Caco-2 (cell line): ENCODE measurements at regions not wholly inside any gene's neighbourhood (a gene's known extent, or its start where the extent isn't known, plus 50 kb on each side); places are given as distances from the start of the nearest gene placed in this dataset.
"Not testable (repeated sequence)": the region's sequence is repeated elsewhere in the genome, so short reads cannot be mapped to it uniquely, and the experiment has no call there.

ENCODE experiments used
- BruUV-seq: library from RNA; stranded (reverse); fragments of 400-500 nt; replicated peaks from 2 replicates; lab custom pipeline; 2021; lab: Mats Ljungman, UMichigan
- CTCF ChIA-PET: fragments of 300-600 bp; sonication (Branson Sonifier 250); formaldehyde crosslinking; loops from one replicate; lab custom pipeline; 2022; ENCODE audit warnings: antibody characterized with exemption; lab: Charles Lee
- POLR2A ChIA-PET: fragments of 300-600 bp; sonication (Branson Sonifier 250); formaldehyde crosslinking; loops from one replicate; lab custom pipeline; 2022; ENCODE audit warnings: antibody characterized with exemption; lab: Charles Lee
- DNase-seq, 2 experiments: peaks; one replicate each; pipeline versions ENCODE4 v3.0.0 to v3.0.0-alpha.2; 2020 to 2022
- H3K27me3 ChIP-seq: replicated peaks from 2 replicates; pipeline ENCODE4 v1.6.0; 2011; ENCODE audit warnings: low read length; ENCODE audit not compliant: control insufficient read depth, insufficient read depth
- H3K36me3 ChIP-seq: 2 replicates; pipeline ENCODE4 v1.5.1; 2011; ENCODE audit warnings: low read length; ENCODE audit not compliant: control insufficient read depth, insufficient read depth
- H3K4me1 ChIP-seq: fragments of 250-450 bp; sonication (Bioruptor Pico); 2 replicates; pipeline ENCODE4 v1.5.1; 2020; ENCODE audit warnings: mild to moderate bottlenecking
- H3K4me3 ChIP-seq: 2 replicates; pipeline ENCODE4 v1.5.1; 2011; ENCODE audit warnings: low read depth, mild to moderate bottlenecking, control low read depth, low read length
- H3K9me3 ChIP-seq: fragments of 250-450 bp; sonication (Bioruptor Pico); 2 replicates; pipeline ENCODE4 v1.5.1; 2020; ENCODE audit warnings: mild to moderate bottlenecking, moderate library complexity
- H3K27ac Mint-ChIP-seq: one replicate; pipeline ENCODE4 v1.8.0; 2022; ENCODE audit warnings: mixed read lengths; ENCODE audit not compliant: unreplicated experiment
- H3K27me3 Mint-ChIP-seq: one replicate; pipeline ENCODE4 v1.8.0; 2022; ENCODE audit warnings: mixed read lengths; ENCODE audit not compliant: insufficient read depth, unreplicated experiment
- H3K36me3 Mint-ChIP-seq: one replicate; pipeline ENCODE4 v1.8.0; 2022; ENCODE audit warnings: mild to moderate bottlenecking, mixed read lengths; ENCODE audit not compliant: insufficient read depth, unreplicated experiment
- H3K4me1 Mint-ChIP-seq: one replicate; pipeline ENCODE4 v1.8.0; 2022; ENCODE audit warnings: low read depth, mixed read lengths; ENCODE audit not compliant: unreplicated experiment
- H3K4me3 Mint-ChIP-seq: one replicate; pipeline ENCODE4 v1.8.0; 2022; ENCODE audit warnings: mild to moderate bottlenecking, moderate library complexity, mixed read lengths; ENCODE audit not compliant: unreplicated experiment
- H3K9me3 Mint-ChIP-seq: one replicate; pipeline ENCODE4 v1.8.0; 2022; ENCODE audit warnings: mixed read lengths; ENCODE audit not compliant: unreplicated experiment
- CTCF ChIP-seq, 2 experiments: fragments of 200-600 bp in 1 of 2; IDR thresholded peaks; 1 replicate in 1 of 2; 2 replicates in 1 of 2; pipeline versions ENCODE4 v1.5.1 to v1.8.0; 2011 to 2022; ENCODE audit warnings: antibody characterized with exemption in 1 of 2, control low read depth in 1 of 2, inconsistent platforms in 1 of 2, low read depth in 1 of 2, low read length in 1 of 2, mild to moderate bottlenecking in 1 of 2, moderate library complexity in 1 of 2; ENCODE audit not compliant: insufficient read depth in 1 of 2, severe bottlenecking in 1 of 2, unreplicated experiment in 1 of 2
- intact Hi-C: fragments of 100-400 bp; cut with micrococcal nuclease; formaldehyde crosslinking; loops from one replicate; pipeline ENCODE4 v1.10.0; 2022; ENCODE audit not compliant: unreplicated experiment

- ChIA-PET CTCF (no interaction called here), POLR2A (no interaction called here)
- Mint-ChIP-seq H3K36me3 (no peaks in the 10 kb centered on the region), H3K27me3 (no peaks in the 10 kb centered on the region), H3K27ac (no peak overlapping the region), H3K4me1 (no peaks in the 10 kb centered on the region), H3K4me3 (no peak overlapping the region), H3K9me3 (no peaks in the 10 kb centered on the region)
- H3K9me3 ChIP-seq = no peaks in the 10 kb centered on the region
- DNase-seq = no peak
- H3K36me3 ChIP-seq = no peaks in the 10 kb centered on the region
- intact Hi-C loops = no loop called here
- BruUV-seq = no TSS peak
- TF ChIP-seq CTCF (IDR thresholded peaks at IDR 0.05; ENCODE audit: insufficient read depth in 1 of 2, low read depth in 1 of 2, low read length in 1 of 2, severe bottlenecking in 1 of 2, unreplicated experiment in 1 of 2) = no peak
- no peaks in the 10 kb centered on the region for H3K27me3 ChIP-seq
- no peaks in the 10 kb centered on the region for H3K4me1 ChIP-seq
- no peak overlapping the region for H3K4me3 ChIP-seq
Observed at GRCh38 chr4:92249541-92249940, 54.2 kb upstream of the GRID2 start.

- Histone ChIP-seq H3K27me3 (no peaks in the 10 kb centered on the region), H3K9me3 (no peaks in the 10 kb centered on the region), H3K4me3 (no peak overlapping the region), H3K36me3 (no peaks in the 10 kb centered on the region), H3K4me1 (no peaks in the 10 kb centered on the region)
- Mint-ChIP-seq H3K4me1 (no peaks in the 10 kb centered on the region), H3K27ac (no peak overlapping the region), H3K4me3 (no peak overlapping the region), H3K36me3 (no peaks in the 10 kb centered on the region), H3K27me3 (no peaks in the 10 kb centered on the region), H3K9me3 (no peaks in the 10 kb centered on the region)
- BruUV-seq = no TSS peak
- CTCF ChIA-PET = no interaction called here
- intact Hi-C loops = no loop called here
- POLR2A ChIA-PET = no interaction called here
- no peak for TF ChIP-seq CTCF (IDR thresholded peaks at IDR 0.05; ENCODE audit: insufficient read depth in 1 of 2, low read depth in 1 of 2, low read length in 1 of 2, severe bottlenecking in 1 of 2, unreplicated experiment in 1 of 2)
- no peak for DNase-seq
Observed at GRCh38 chr4:92251711-92252110, 52.1 kb upstream of the GRID2 start.

GRCh38 chr4:92252358-92252757, 51.4 kb upstream of the GRID2 start:
- intact Hi-C loops, H3K4me1 Mint-ChIP-seq, BruUV-seq, H3K9me3 ChIP-seq, H3K27me3 Mint-ChIP-seq, H3K27me3 ChIP-seq, H3K36me3 ChIP-seq, H3K4me3 ChIP-seq, H3K27ac Mint-ChIP-seq, H3K4me3 Mint-ChIP-seq, H3K36me3 Mint-ChIP-seq, POLR2A ChIA-PET, DNase-seq, H3K4me1 ChIP-seq, H3K9me3 Mint-ChIP-seq, CTCF ChIA-PET: not testable (repeated sequence)

GRCh38 chr4:92252846-92253245, 50.9 kb upstream of the GRID2 start:
- TF ChIP-seq CTCF (IDR thresholded peaks at IDR 0.05; ENCODE audit: insufficient read depth in 1 of 2, low read depth in 1 of 2, low read length in 1 of 2, severe bottlenecking in 1 of 2, unreplicated experiment in 1 of 2) = no peak
- H3K9me3 ChIP-seq = no peaks in the 10 kb centered on the region
- no peak overlapping the region for H3K27ac Mint-ChIP-seq
- ChIA-PET CTCF (no interaction called here), POLR2A (no interaction called here)
- H3K4me1 ChIP-seq = no peaks in the 10 kb centered on the region
- H3K27me3 ChIP-seq = no peaks in the 10 kb centered on the region
- H3K36me3 Mint-ChIP-seq = no peaks in the 10 kb centered on the region
- no peaks in the 10 kb centered on the region for H3K36me3 ChIP-seq
- no peaks in the 10 kb centered on the region for H3K27me3 Mint-ChIP-seq
- H3K4me3 ChIP-seq = no peak overlapping the region
- intact Hi-C loops = no loop called here
- no peak overlapping the region for H3K4me3 Mint-ChIP-seq
- BruUV-seq = no TSS peak
- no peaks in the 10 kb centered on the region for H3K4me1 Mint-ChIP-seq
- no peak for DNase-seq
- H3K9me3 Mint-ChIP-seq = no peaks in the 10 kb centered on the region
